ENCODE measurements at regions not wholly inside any gene's neighbourhood (a gene's known extent, or its start where the extent isn't known, plus 50 kb on each side); places are given as distances from the start of the nearest gene placed in this dataset.
"Not testable (repeated sequence)": the region's sequence is repeated elsewhere in the genome, so short reads cannot be mapped to it uniquely, and the experiment has no call there.

DNA sequence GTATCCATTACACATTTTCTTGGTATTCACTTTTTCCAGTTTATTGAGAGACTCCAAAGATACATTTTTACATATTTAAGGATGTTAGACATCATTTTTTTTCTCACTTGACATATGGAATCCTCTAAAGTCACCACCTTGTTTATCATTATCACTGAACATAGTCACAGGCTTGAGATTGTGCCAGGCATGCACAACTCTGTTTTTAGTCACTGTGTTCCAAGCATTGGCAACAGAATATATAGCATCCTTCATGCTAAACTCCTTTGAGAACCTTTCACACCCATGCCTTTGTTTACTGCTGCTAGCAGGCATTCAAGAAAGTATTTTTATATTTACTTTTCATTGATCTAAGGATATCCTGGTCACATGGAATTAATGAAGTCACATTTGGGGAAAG, 668.6 kb upstream of the ARRDC3 start:
- H3K27ac ChIP-seq (ENCODE audit: low read depth in 1 of 2, low read length in 2 of 2) = no peak overlapping the region
- H3K9me3 ChIP-seq (ENCODE audit: control insufficient read depth, low read length) = peaks cover 2% of the 10 kb centered on the region
- ATAC-seq (ENCODE audit: low FRiP score) (no peak), DNase-seq (no peak)
- intact Hi-C loops (cut with DNase I) = no loop called here
- H3K36me3 ChIP-seq (ENCODE audit: control insufficient read depth in 1 of 2, insufficient read depth in 2 of 2, low read length in 1 of 2) = no peaks in the 10 kb centered on the region
- no peak overlapping the region for H3K4me3 ChIP-seq (ENCODE audit: low read length in 2 of 2)
- H3K4me1 ChIP-seq (ENCODE audit: control insufficient read depth in 1 of 2, insufficient read depth in 2 of 2, low read length in 2 of 2) = no peaks in the 10 kb centered on the region
- H3K27me3 ChIP-seq (ENCODE audit: control insufficient read depth in 1 of 2, insufficient read depth in 2 of 2, low read length in 1 of 2) = no peaks in the 10 kb centered on the region

DNA sequence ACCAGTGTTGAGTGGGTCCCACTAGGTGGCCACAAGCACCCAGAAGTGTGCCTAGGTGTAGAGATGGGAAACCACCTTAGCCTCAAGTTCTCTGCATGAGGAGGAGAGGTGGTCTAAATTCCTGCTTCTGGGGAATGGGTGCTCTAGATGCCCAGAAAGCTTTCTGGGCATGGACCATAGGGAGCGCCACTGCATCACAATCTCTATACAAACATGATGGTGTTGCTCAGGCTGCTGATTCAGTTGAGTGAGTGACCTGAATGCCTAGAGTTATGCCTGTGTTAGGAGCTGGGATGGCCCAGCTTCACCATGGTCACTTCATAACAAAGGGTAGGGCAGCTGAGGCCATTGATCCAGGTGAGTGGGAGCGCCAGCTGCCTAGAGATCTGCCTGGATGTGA, 667.9 kb upstream of the ARRDC3 start:
- Histone ChIP-seq H3K27ac (ENCODE audit: low read depth in 1 of 2, low read length in 2 of 2) (no peak overlapping the region), H3K4me3 (ENCODE audit: low read length in 2 of 2) (no peak overlapping the region), H3K9me3 (ENCODE audit: control insufficient read depth, low read length) (peaks cover 2% of the 10 kb centered on the region), H3K27me3 (ENCODE audit: control insufficient read depth in 1 of 2, insufficient read depth in 2 of 2, low read length in 1 of 2) (no peaks in the 10 kb centered on the region), H3K36me3 (ENCODE audit: control insufficient read depth in 1 of 2, insufficient read depth in 2 of 2, low read length in 1 of 2) (no peaks in the 10 kb centered on the region), H3K4me1 (ENCODE audit: control insufficient read depth in 1 of 2, insufficient read depth in 2 of 2, low read length in 2 of 2) (no peaks in the 10 kb centered on the region)
- DNase-seq (no peak), ATAC-seq (ENCODE audit: low FRiP score) (no peak)
- WGBS, 2 donors = 89% methylated on average over 2 of the region's 2 CpGs
- intact Hi-C loops (cut with DNase I) = no loop called here

DNA sequence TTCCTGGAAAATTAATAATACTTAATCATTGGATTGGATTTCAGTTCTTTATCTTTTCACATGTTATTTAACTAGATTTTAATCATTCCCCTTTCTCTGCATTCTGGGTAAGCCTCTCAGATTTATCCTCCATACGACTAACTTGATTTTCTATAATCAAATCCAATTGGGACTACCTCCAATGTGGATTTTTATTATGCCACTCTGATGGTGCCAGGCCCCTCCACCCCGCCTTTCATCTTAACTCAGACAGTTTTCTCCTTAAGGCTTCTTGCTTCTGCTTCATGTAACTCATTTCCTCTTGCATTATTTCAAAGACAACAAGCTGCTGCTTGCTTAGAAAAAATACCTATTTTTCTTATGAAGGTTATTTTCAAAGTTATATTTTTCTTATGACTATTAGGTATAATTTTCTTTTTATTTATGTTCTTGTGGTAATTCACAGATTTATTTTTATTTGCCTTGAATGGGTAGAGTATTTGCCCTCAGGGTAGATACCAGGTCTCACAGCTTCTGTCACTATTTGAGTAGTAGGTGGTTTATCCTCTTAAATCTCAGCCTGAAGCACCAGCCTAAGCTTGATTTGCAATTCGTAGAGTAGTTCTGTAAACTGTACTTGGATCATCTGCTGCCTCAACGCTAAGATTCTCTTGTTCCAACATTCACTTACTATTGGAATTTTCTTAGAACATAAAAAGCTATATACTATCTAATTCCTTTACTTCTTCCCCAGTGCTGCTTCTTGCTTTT, 659.0 kb upstream of the ARRDC3 start:
- H3K9me3 ChIP-seq (ENCODE audit: control insufficient read depth, low read length) = no peaks in the 10 kb centered on the region
- H3K4me1 ChIP-seq (ENCODE audit: control insufficient read depth in 1 of 2, insufficient read depth in 2 of 2, low read length in 2 of 2) = no peaks in the 10 kb centered on the region
- no peak for DNase-seq
- no peak overlapping the region for H3K27ac ChIP-seq (ENCODE audit: low read depth in 1 of 2, low read length in 2 of 2)
- H3K4me3 ChIP-seq (ENCODE audit: low read length in 2 of 2) = no peak overlapping the region
- no peaks in the 10 kb centered on the region for H3K36me3 ChIP-seq (ENCODE audit: control insufficient read depth in 1 of 2, insufficient read depth in 2 of 2, low read length in 1 of 2)
- intact Hi-C loops (cut with DNase I) = no loop called here
- WGBS, 2 donors = 71 to 77% methylated on average over 4 of the region's 4 CpGs
- no peak for ATAC-seq (ENCODE audit: low FRiP score)
- H3K27me3 ChIP-seq (ENCODE audit: control insufficient read depth in 1 of 2, insufficient read depth in 2 of 2, low read length in 1 of 2) = no peaks in the 10 kb centered on the region

DNA sequence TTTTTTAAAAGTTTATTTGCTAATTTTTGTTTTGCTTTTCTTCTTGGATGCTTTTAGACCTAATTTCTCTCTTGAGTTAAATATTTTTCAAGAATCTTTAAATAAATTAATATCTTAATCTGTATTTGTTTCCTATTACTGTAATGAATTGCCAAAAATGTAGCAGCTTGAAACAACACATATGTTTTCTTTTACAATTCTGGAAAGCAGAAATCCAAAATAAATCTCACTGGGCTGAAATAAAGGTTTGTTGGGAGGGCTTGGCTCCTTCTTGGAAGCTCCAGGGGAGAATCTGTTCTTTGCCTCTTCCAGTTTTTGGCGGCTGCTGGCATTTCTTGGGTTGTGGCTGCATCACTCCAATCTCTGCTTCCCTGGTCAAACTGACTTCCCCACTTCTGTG, 658.1 kb upstream of the ARRDC3 start:
- no peak for DNase-seq
- intact Hi-C loops (cut with DNase I) = no loop called here

DNA sequence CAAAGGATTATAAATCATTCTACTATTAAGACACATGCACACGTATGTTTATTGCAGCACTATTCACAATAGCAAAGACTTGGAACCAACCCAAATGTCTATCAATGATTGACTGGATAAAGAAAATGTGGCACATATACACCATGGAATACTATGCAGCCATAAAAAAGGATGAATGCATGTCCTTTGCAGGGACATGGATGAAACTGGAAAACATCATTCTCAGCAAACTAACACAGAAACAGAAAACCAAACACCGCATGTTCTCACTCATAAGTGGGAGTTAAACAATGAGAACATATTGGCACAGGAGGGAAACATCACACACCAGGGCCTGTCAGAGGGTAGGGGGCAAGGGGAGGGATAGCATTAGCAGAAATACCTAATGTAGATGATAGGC, 646.7 kb upstream of the ARRDC3 start:
- H3K27ac ChIP-seq (ENCODE audit: low read depth in 1 of 2, low read length in 2 of 2); H3K36me3 ChIP-seq (ENCODE audit: control insufficient read depth in 1 of 2, insufficient read depth in 2 of 2, low read length in 1 of 2); DNase-seq; H3K4me1 ChIP-seq (ENCODE audit: control insufficient read depth in 1 of 2, insufficient read depth in 2 of 2, low read length in 2 of 2); H3K4me3 ChIP-seq (ENCODE audit: low read length in 2 of 2); H3K27me3 ChIP-seq (ENCODE audit: control insufficient read depth in 1 of 2, insufficient read depth in 2 of 2, low read length in 1 of 2); H3K9me3 ChIP-seq (ENCODE audit: control insufficient read depth, low read length); ATAC-seq (ENCODE audit: low FRiP score); intact Hi-C loops (cut with DNase I): not testable (repeated sequence)
- WGBS, 2 donors = 94% methylated on average over 2 of the region's 2 CpGs

More for the DNA sequence above, 658.1 kb upstream of the ARRDC3 start:
- H3K36me3 ChIP-seq (ENCODE audit: control insufficient read depth in 1 of 2, insufficient read depth in 2 of 2, low read length in 1 of 2) = no peaks in the 10 kb centered on the region
- no peaks in the 10 kb centered on the region for H3K27me3 ChIP-seq (ENCODE audit: control insufficient read depth in 1 of 2, insufficient read depth in 2 of 2, low read length in 1 of 2)
- H3K9me3 ChIP-seq (ENCODE audit: control insufficient read depth, low read length) = no peaks in the 10 kb centered on the region
- H3K4me3 ChIP-seq (ENCODE audit: low read length in 2 of 2) = no peak overlapping the region
- H3K27ac ChIP-seq (ENCODE audit: low read depth in 1 of 2, low read length in 2 of 2) = no peak overlapping the region
- no peaks in the 10 kb centered on the region for H3K4me1 ChIP-seq (ENCODE audit: control insufficient read depth in 1 of 2, insufficient read depth in 2 of 2, low read length in 2 of 2)
- 74 to 95% methylated on average over 1 of the region's 1 CpG for WGBS, 2 donors
- ATAC-seq (ENCODE audit: low FRiP score) = no peak

DNA sequence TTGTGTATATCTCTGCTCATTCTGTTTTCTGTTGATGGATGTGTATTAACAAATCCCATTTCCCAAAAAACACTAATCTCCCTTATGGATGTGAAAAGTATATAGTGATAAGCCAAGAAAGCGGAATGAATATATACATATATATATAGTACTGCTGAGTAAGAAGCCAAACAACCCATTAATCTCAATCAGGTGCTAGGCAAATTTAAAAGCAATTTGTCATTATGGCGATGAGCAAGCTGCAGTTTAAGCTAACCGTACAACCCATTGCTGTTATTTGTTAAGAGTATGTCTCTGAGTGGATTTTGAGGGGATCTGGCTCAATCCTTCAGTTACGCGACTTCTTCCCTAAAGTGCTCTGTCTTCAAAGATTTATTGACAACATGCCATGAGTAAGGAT, 640.4 kb upstream of the ARRDC3 start:
- DNase-seq (no peak), ATAC-seq (ENCODE audit: low FRiP score) (no peak)
- 20 to 21% methylated on average over 5 of the region's 5 CpGs for WGBS, 2 donors
- Histone ChIP-seq H3K4me1 (ENCODE audit: control insufficient read depth in 1 of 2, insufficient read depth in 2 of 2, low read length in 2 of 2) (no peaks in the 10 kb centered on the region), H3K27ac (ENCODE audit: low read depth in 1 of 2, low read length in 2 of 2) (no peak overlapping the region), H3K9me3 (ENCODE audit: control insufficient read depth, low read length) (no peaks in the 10 kb centered on the region), H3K27me3 (ENCODE audit: control insufficient read depth in 1 of 2, insufficient read depth in 2 of 2, low read length in 1 of 2) (no peaks in the 10 kb centered on the region), H3K36me3 (ENCODE audit: control insufficient read depth in 1 of 2, insufficient read depth in 2 of 2, low read length in 1 of 2) (no peaks in the 10 kb centered on the region), H3K4me3 (ENCODE audit: low read length in 2 of 2) (no peak overlapping the region)
- intact Hi-C loops (cut with DNase I) = no loop called here

DNA sequence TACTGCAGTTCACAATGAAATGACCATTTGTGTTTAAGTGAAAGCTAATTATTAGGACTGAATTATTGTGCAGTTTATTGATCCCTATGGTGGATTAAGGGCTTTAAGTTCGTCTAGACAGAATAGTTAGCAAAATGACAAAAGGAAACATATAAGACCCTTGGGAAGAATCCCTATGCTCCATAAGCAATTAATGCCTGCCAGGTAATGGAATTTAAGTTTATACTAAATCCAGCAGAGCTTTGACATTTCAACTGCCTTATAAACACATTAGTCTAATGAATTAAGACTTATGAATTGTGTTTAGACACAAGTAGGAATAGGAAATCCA, 640.0 kb upstream of the ARRDC3 start:
- WGBS, 2 donors = 20 to 31% methylated on average over 1 of the region's 1 CpG
- H3K9me3 ChIP-seq (ENCODE audit: control insufficient read depth, low read length) = no peaks in the 10 kb centered on the region
- H3K27ac ChIP-seq (ENCODE audit: low read depth in 1 of 2, low read length in 2 of 2) = no peak overlapping the region
- ATAC-seq (ENCODE audit: low FRiP score) (no peak), DNase-seq (no peak)
- no peaks in the 10 kb centered on the region for H3K36me3 ChIP-seq (ENCODE audit: control insufficient read depth in 1 of 2, insufficient read depth in 2 of 2, low read length in 1 of 2)
- no peaks in the 10 kb centered on the region for H3K4me1 ChIP-seq (ENCODE audit: control insufficient read depth in 1 of 2, insufficient read depth in 2 of 2, low read length in 2 of 2)
- no peaks in the 10 kb centered on the region for H3K27me3 ChIP-seq (ENCODE audit: control insufficient read depth in 1 of 2, insufficient read depth in 2 of 2, low read length in 1 of 2)
- H3K4me3 ChIP-seq (ENCODE audit: low read length in 2 of 2) = no peak overlapping the region
- intact Hi-C loops (cut with DNase I) = no loop called here

DNA sequence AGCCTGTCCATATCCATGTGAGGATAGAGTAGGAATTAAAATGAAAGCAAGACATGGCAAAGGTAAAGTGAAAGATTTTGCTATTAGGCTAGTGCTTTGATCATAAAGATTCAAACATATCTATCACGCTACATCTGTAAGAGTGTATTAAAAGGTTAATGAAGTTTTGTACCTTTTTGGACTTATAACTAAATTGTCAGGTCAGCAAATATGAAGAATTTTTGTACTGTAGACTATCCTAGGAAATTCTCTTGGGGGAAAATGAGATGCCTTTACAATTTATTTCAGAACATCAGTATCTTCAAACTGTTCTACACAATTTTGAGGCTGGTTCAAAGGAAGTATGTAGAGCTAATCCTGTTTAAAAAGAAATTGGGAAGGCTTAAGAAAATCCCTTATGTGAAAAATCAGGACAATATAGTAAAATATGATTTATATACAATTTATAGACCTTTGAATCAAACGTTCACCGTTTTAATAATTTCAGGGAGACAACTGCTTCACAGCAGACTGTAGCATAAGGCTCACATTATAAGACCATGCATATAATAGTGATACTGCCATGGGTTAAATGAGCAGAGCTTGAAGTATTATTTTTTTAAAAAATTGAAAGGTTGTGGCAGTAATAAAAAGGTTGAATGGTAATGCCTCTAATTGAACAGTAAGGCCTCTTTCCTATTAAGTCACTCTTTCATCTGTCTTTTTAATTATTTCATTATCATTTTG, 639.5 kb upstream of the ARRDC3 start:
- no peak for ATAC-seq (ENCODE audit: low FRiP score)
- no peak for DNase-seq
- no peak overlapping the region for H3K4me3 ChIP-seq (ENCODE audit: low read length in 2 of 2)
- no peaks in the 10 kb centered on the region for H3K36me3 ChIP-seq (ENCODE audit: control insufficient read depth in 1 of 2, insufficient read depth in 2 of 2, low read length in 1 of 2)
- intact Hi-C loops (cut with DNase I) = no loop called here
- no peaks in the 10 kb centered on the region for H3K27me3 ChIP-seq (ENCODE audit: control insufficient read depth in 1 of 2, insufficient read depth in 2 of 2, low read length in 1 of 2)
- no peak overlapping the region for H3K27ac ChIP-seq (ENCODE audit: low read depth in 1 of 2, low read length in 2 of 2)
- H3K9me3 ChIP-seq (ENCODE audit: control insufficient read depth, low read length) = no peaks in the 10 kb centered on the region
- WGBS, 2 donors = 86 to 91% methylated on average over 3 of the region's 3 CpGs
- no peaks in the 10 kb centered on the region for H3K4me1 ChIP-seq (ENCODE audit: control insufficient read depth in 1 of 2, insufficient read depth in 2 of 2, low read length in 2 of 2)

DNA sequence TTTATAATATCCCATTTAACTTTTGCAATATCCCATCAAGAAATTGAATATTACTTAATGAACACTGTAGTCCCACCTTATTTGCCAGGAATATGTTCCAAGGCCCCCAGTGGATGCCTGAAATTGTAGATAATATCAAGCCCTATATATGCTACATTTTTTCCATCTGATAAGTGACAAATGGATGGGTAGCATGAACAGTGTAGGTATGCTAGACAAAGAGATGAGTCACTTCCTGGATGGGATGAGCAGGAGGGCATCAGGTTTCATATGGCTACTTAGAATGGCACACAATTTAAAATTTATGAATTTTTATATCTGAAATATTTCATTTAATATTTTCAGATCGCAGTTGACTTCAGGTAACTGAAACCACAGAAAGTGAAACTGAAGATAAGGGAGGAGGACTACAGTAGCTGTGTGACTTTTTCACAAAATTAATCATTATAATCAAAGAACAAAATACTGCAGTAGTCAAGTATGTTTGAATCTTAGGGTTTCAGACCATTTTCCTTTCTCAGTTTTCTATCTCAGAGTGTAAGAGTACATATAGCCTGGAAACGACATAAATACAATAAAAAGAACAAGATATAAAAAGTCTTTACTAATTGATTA, 636.4 kb upstream of the ARRDC3 start:
- Histone ChIP-seq H3K27me3 (ENCODE audit: control insufficient read depth in 1 of 2, insufficient read depth in 2 of 2, low read length in 1 of 2) (no peaks in the 10 kb centered on the region), H3K9me3 (ENCODE audit: control insufficient read depth, low read length) (no peaks in the 10 kb centered on the region), H3K4me1 (ENCODE audit: control insufficient read depth in 1 of 2, insufficient read depth in 2 of 2, low read length in 2 of 2) (no peaks in the 10 kb centered on the region), H3K27ac (ENCODE audit: low read depth in 1 of 2, low read length in 2 of 2) (no peak overlapping the region), H3K4me3 (ENCODE audit: low read length in 2 of 2) (no peak overlapping the region), H3K36me3 (ENCODE audit: control insufficient read depth in 1 of 2, insufficient read depth in 2 of 2, low read length in 1 of 2) (no peaks in the 10 kb centered on the region)
- intact Hi-C loops (cut with DNase I) = no loop called here
- DNase-seq (no peak), ATAC-seq (ENCODE audit: low FRiP score) (no peak)
- WGBS, 2 donors = 77 to 82% methylated on average over 2 of the region's 2 CpGs
